ENCODE measurements at regions not wholly inside any gene's neighbourhood (a gene's known extent, or its start where the extent isn't known, plus 50 kb on each side); places are given as distances from the start of the nearest gene placed in this dataset.

- in situ Hi-C loops (cut with MboI; ENCODE audit: low sequenced_read_pairs), result no loop called here
Observed at GRCh38 chr4:137641544-137641943, 109.2 kb upstream of the PCDH18 start.

DNA sequence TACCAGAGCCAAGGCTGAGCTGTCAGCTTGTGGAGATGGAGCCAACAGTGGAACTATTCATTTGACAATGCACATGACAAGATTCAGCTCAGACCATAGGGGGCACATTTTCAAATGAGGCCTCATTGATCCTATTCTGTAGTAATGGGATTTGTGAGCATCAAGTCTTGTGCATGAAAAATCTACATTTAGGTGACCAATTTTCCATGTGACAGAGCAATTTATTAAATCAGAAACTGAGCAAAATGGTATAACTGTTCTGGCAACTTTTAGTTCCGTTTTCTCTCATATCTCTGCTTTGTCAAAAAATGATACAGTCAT lies 108.5 kb upstream of the PCDH18 start:
- in situ Hi-C loops (cut with MboI; ENCODE audit: low sequenced_read_pairs), result no loop called here

DNA sequence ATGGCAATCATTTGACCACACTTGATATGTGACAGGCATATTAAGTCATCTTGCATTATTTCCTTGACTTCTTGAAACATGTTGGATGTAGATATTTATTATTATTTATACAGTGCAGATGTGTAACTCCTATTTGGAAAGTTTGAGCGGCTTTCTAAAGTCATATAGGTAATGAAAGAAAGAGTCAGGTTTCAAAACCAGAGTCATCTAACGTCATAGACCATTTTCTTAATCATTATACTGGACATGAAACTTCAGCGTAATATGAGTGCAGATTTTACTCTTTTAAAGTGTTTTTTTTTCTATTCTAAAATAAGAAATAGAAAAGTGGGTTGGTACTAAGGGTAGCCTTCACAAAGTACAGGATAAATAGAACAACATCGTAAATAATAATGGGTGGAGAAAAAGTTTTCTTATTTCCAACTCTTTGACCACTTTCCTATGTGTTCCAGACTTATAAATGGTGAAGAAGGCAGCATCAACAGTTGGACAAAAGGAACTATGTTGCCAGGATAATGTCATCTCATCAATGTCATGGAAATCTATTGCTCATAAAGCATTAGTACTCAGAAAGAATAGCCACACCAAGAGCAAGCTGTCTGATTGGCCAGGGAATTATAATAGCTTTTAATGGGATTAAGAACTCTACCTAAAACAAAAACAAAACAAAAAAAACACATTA lies 108.0 kb upstream of the PCDH18 start:
- in situ Hi-C loops (cut with MboI; ENCODE audit: low sequenced_read_pairs), result no loop called here

DNA sequence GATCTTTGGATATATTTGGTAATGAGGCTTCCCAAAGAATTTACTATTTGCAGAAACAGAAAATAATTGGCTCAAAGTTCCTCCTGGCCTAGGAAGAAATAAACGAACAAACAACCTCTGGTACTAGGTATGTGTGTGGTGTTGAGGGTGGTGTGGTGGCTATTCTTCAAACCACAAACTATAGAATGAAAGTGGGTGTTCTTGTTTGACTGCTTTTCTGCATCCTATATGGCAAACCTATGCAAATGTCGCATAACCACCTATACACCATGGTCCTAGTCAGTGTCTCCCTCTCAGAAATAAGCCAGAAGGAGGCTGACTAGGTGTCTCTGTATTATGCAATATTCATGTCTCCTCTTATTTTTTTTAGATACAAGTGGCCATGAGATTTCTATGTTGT lies 106.6 kb upstream of the PCDH18 start:
- in situ Hi-C loops (cut with MboI; ENCODE audit: low sequenced_read_pairs), result no loop called here

GRCh38 chr4:137635601-137636000 lies 103.3 kb upstream of the PCDH18 start:
- in situ Hi-C loops (cut with MboI; ENCODE audit: low sequenced_read_pairs), result no loop called here

- in situ Hi-C loops (cut with MboI; ENCODE audit: low sequenced_read_pairs), result no loop called here
Observed at GRCh38 chr4:137635108-137635507, 102.8 kb upstream of the PCDH18 start.

GRCh38 chr4:137632842-137633241 lies 100.5 kb upstream of the PCDH18 start:
- in situ Hi-C loops (cut with MboI; ENCODE audit: low sequenced_read_pairs), result no loop called here

GRCh38 chr4:137631605-137632004 lies 99.3 kb upstream of the PCDH18 start:
- in situ Hi-C loops (cut with MboI; ENCODE audit: low sequenced_read_pairs), result no loop called here

DNA sequence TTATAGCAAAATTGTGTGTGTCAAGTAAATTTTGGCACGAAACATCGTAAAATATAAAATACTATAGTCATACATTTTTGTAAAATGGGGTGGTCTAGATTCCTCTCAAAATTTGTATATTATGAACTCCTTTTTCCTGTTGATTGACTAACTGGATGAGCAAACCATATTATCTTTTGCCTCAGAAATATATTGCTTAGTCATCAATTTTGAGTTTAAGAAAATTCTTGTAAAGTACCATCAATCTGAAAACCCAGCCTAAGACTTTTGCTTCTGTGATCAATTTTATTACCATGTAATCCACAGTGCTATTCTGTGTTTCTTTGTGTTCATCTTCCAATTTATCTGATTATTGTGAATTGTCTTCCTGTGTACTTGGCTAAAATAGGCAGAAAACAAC lies 98.0 kb upstream of the PCDH18 start:
- in situ Hi-C loops (cut with MboI; ENCODE audit: low sequenced_read_pairs), result no loop called here

DNA sequence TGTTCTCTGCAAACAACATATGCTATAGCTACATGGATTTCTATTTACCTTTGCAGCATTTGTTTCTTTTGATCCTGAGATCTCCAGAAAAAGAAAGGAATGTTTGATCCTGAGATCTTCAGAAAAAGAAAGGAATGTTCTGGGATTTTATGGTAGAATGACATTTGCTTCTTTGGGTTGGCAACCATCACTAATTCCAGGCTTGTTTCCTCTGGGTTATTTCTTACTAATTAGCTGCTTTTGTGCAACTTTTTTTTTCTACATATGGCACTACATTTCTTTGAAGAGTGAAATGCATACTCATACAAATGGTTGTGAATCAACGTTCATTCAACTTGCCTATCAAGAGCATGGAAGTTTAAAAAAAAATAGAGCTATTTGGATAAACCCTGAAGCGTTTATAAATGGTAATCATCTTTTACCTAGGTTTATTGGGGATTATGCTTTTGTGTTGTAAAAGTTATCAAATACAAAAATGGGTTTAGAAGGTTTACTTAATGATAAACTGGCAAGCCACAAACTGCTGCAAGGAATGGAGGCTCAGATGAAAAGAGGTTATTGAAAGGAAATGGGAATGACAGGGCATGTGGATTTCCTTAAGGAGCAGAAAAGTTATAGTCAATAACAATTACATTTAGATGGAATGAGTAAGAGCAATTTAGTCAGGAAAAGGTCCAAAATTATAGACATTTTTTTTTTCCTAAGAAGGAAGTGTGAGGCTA lies 95.6 kb upstream of the PCDH18 start:
- in situ Hi-C loops (cut with MboI; ENCODE audit: low sequenced_read_pairs), result no loop called here

GRCh38 chr4:137626942-137627738 lies 94.8 kb upstream of the PCDH18 start:
- in situ Hi-C loops (cut with MboI; ENCODE audit: low sequenced_read_pairs), result no loop called here

GRCh38 chr4:137623013-137623412 lies 90.7 kb upstream of the PCDH18 start:
- in situ Hi-C loops (cut with MboI; ENCODE audit: low sequenced_read_pairs), result no loop called here

DNA sequence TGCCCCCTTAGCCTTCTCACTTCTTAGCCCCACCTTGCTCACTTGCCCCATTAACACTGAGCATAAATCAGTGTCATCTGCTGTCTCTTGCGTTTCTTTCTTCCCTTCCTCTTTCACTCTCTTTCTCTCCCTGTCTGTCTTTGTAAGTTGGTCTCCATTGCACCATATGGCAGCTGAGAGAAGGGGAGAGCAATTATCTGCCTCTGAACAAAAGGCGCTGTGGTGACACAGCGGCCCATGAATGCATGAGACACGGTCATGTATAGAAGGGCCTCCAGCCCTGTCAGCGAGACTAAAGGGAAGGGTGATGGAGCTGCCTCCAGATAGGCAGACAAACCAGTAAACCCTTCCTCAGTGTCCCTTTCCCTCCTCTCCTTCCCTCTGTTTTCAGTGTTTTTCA lies 88.8 kb upstream of the PCDH18 start:
- in situ Hi-C loops (cut with MboI; ENCODE audit: low sequenced_read_pairs), result no loop called here

DNA sequence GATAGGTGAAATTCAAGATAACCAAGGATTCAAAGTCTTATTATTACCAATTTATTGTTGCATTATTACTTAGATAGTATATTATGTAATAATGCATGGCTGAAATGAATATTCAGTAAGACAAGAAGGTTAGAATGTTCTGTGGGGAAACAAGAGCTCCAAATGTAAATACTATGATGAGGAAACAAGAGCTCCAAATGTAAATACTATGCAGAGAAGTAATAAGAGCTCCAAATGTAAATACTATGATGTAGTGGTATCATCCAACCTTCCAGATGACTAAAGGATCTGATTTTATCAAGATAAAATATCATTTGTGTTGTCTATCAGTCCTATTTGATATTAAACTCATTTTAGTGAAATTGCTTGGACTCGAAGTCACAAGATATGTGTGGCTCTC lies 82.2 kb upstream of the PCDH18 start:
- in situ Hi-C loops (cut with MboI; ENCODE audit: low sequenced_read_pairs), result no loop called here

- in situ Hi-C loops (cut with MboI; ENCODE audit: low sequenced_read_pairs), result no loop called here
Observed at GRCh38 chr4:137611998-137612700, 79.9 kb upstream of the PCDH18 start.

DNA sequence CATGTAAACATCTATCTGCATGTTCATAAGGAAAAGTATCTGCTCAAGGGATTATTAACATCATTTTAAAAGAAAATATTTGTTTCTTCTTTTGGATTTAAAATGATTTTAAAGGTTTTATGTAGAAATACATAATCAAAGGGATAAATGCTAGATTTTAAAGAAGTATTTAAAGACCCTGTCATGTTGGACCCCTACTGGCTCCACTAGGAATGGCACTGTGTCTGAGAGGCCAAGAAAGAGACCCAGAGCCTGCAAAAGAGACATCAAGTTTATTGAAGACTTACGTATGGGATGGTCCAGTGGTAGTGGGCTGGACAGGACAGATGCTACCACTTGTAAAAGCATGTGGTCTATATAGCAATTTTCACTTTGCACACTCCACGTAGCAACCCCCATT lies 78.7 kb upstream of the PCDH18 start:
- in situ Hi-C loops (cut with MboI; ENCODE audit: low sequenced_read_pairs), result no loop called here

DNA sequence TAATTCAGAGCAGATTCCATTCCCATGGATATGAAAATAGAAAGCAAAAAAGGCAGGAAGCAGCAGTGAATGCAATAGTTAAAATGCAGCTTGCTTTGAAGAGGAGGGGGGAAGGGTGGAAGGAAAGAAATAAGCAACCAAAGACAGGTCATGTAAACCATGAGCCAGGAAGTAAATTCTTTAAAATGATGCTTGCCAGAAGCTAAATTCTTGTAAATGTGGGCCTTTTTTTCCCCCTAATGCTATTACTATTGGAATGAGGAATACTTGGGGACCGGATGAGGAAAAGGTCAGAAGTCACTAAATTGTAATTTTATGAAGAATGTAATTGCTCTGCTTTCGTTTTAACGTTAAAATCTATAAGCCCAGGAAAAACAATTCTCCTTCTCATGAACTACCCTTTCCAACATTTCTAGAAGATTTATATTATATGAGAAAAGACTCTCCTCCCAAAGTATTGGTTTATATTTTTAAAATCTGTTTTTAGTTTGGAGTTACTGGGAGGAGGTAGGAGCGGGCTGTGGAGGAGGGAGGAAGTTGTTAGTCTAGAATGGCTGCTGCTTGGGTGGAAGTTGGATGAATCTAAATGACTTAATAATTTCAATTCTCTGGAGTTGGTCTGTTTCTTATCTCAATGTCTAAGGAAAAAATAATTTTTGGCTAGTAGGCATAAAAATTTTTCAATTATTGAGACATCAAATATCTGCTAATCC lies 77.6 kb upstream of the PCDH18 start:
- in situ Hi-C loops (cut with MboI; ENCODE audit: low sequenced_read_pairs), result no loop called here

DNA sequence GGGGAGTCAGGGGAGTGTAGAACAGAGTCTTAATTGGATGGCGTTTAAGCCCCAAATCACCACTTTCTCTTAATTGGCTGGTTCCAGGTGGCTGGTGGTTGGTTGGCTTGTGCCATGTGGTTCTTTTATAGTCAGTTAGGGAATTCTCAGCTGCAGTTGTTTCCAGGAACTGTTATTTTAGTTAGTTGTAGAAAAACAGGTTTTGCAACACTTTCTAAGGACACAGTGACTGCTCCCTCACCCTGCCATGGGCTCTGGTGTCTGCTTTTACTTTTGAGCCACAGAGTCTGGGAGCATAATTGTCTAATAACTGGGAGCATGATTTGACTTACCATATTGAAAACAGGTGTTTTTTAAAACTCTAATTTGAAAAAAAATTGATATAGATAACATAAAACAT lies 75.8 kb upstream of the PCDH18 start:
- in situ Hi-C loops (cut with MboI; ENCODE audit: low sequenced_read_pairs), result no loop called here

DNA sequence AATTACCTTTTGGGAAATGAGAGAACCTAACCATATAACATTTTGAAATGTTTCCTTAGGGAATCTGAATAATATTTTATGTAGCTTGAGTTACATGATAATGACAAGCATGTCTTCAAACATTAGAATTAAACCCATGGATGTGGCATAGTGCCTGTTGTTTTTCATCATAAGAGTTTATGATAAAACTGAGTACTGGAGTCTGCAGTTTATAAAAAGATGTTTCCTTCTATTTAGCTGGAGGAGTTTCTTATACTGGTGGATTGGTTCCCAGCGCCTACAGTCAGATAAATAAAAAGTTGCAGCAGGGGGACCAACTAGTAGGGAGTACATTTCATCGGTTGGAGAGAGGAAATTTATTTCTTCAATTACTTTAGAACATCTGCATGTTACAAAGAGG lies 70.1 kb upstream of the PCDH18 start:
- in situ Hi-C loops (cut with MboI; ENCODE audit: low sequenced_read_pairs), result no loop called here

- in situ Hi-C loops (cut with MboI; ENCODE audit: low sequenced_read_pairs), result no loop called here
Observed at GRCh38 chr4:137601934-137602333, 69.6 kb upstream of the PCDH18 start.

DNA sequence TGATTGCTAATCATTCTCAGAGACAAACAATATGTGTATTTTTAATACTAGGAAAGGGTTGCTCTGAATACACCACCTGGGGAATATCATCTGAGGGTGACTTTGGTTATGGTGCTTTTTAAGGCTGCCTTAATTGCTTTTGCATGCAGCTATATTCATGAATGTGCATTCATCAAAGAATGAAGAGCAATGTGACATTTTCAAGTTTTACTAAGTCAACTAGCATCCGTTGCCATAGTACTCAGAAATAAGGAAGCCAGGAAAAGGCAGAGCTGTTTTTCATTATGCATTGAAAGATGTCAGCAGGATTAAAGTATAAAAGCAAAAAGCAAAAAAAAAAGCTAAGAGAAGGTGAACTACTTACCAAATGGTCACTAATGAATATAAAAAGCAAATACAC lies 67.4 kb upstream of the PCDH18 start:
- in situ Hi-C loops (cut with MboI; ENCODE audit: low sequenced_read_pairs), result no loop called here
